GM12878 (cell line): ENCODE measurements at regions not wholly inside any gene's neighbourhood (a gene's known extent, or its start where the extent isn't known, plus 50 kb on each side); places are given as distances from the start of the nearest gene placed in this dataset.

Source experiments
- ATAC-seq: fragments of 200-7000 bp; cut with Tn5 transposase; 3 replicates; pipeline ENCODE4 v1.9.1; 2020; ENCODE audit warnings: mild to moderate bottlenecking, moderate library complexity
- BruUV-seq: library from RNA; stranded (reverse); fragments of 400-500 nt; replicated peaks from 2 replicates; lab custom pipeline; 2021; lab: Mats Ljungman, UMichigan
- CTCF ChIA-PET: fragments of 300-600 bp; sonication (Branson Sonifier 250); formaldehyde crosslinking; extraction: SDS; loops from one replicate; lab custom pipeline; 2021; ENCODE audit warnings: inconsistent platforms; lab: Yijun Ruan, JAX
- POLR2A ChIA-PET: fragments of 350-600 bp; formaldehyde crosslinking; extraction: SDS; loops from one replicate; lab custom pipeline; 2021; ENCODE audit warnings: inconsistent platforms; lab: Charles Lee
- RAD21 ChIA-PET: fragments of 300-600 bp; sonication (Branson Sonifier 250); formaldehyde crosslinking; loops from one replicate; lab custom pipeline; 2023; ENCODE audit warnings: antibody characterized with exemption; ENCODE audit not compliant: unreplicated experiment; lab: Charles Lee
- SMC1A ChIA-PET: fragments of 300-600 bp; sonication (Branson Sonifier 250); formaldehyde crosslinking; loops from one replicate; lab custom pipeline; 2023; ENCODE audit not compliant: unreplicated experiment, uncharacterized antibody; lab: Charles Lee
- DNase-seq: peaks from one replicate; pipeline ENCODE4 v3.0.0-alpha.2; 2011; ENCODE audit warnings: low read depth, low spot score
- FAIRE-seq: peaks from 3 replicates; lab custom pipeline; 2011; peaks lifted over from hg19 to GRCh38; lab: Jason Lieb, UNC
- H2AFZ ChIP-seq: 2 replicates; pipeline ENCODE4 v1.6.0; 2011; ENCODE audit warnings: low read depth, low read length, control low read depth; ENCODE audit not compliant: control insufficient read depth
- H3K27ac ChIP-seq: 2 replicates; pipeline ENCODE4 v1.5.1; 2011; ENCODE audit warnings: control low read depth; ENCODE audit not compliant: control insufficient read depth, insufficient read depth
- H3K27me3 ChIP-seq, 2 experiments: replicated peaks in 1 of 2; 2 replicates each; pipeline versions ENCODE4 v1.6.0 to v1.6.1; 2011; ENCODE audit warnings: low read length in 1 of 2; ENCODE audit not compliant: control insufficient read depth in 2 of 2, insufficient read depth in 2 of 2
- H3K36me3 ChIP-seq, 2 experiments: 2 replicates each; pipeline ENCODE4 v1.5.1; 2011; ENCODE audit warnings: low read length in 1 of 2; ENCODE audit not compliant: control insufficient read depth in 2 of 2, insufficient read depth in 2 of 2
- H3K4me1 ChIP-seq: 2 replicates; pipeline ENCODE4 v1.6.1; 2011; ENCODE audit warnings: mild to moderate bottlenecking, low read length, moderate library complexity, mixed read lengths; ENCODE audit not compliant: control insufficient read depth, insufficient read depth
- H3K4me2 ChIP-seq: 2 replicates; pipeline ENCODE4 v1.6.0; 2011; ENCODE audit warnings: control low read depth; ENCODE audit not compliant: control insufficient read depth, insufficient read depth
- H3K4me3 ChIP-seq: fragments of 200-600 bp; sonication (generic); 2 replicates; pipeline ENCODE4 v1.5.1; 2016
- H3K79me2 ChIP-seq: 2 replicates; pipeline ENCODE4 v1.6.0; 2011; ENCODE audit warnings: low read length; ENCODE audit not compliant: control insufficient read depth, insufficient read depth
- H3K9ac ChIP-seq: 2 replicates; pipeline ENCODE4 v1.8.0; 2011; ENCODE audit warnings: low read length, control low read depth, mixed read lengths; ENCODE audit not compliant: control insufficient read depth, insufficient read depth
- H3K9me3 ChIP-seq: replicated peaks from 3 replicates; pipeline ENCODE4 v1.5.1; 2011; ENCODE audit warnings: mild to moderate bottlenecking, low read length; ENCODE audit not compliant: control insufficient read depth, insufficient read depth
- H4K20me1 ChIP-seq: 2 replicates; pipeline ENCODE4 v1.6.0; 2011; ENCODE audit not compliant: control insufficient read depth, insufficient read depth
- FOXK2 ChIP-seq: fragments of 450-650 bp; IDR thresholded peaks from 2 replicates; pipeline ENCODE4 v1.6.1; 2017; ENCODE audit warnings: mild to moderate bottlenecking, moderate library complexity
- KDM1A ChIP-seq: fragments of 200-600 bp; sonication (generic); IDR thresholded peaks from 2 replicates; pipeline ENCODE4 v1.6.1; 2016; ENCODE audit warnings: borderline replicate concordance
- MEF2A ChIP-seq: IDR thresholded peaks from 2 replicates; pipeline ENCODE4 v1.6.1; 2011; ENCODE audit warnings: low read depth, mild to moderate bottlenecking, low read length, moderate library complexity; ENCODE audit not compliant: insufficient read depth
- NFIC ChIP-seq: IDR thresholded peaks from 2 replicates; pipeline ENCODE4 v1.6.1; 2012; ENCODE audit warnings: low read depth, mild to moderate bottlenecking, inconsistent platforms, low read length, moderate library complexity
- PAX5 ChIP-seq: IDR thresholded peaks from 2 replicates; pipeline ENCODE4 v1.6.1; 2011; ENCODE audit warnings: low read depth, low read length, borderline replicate concordance
- POU2F2 ChIP-seq: IDR thresholded peaks from 3 replicates; pipeline ENCODE4 v1.6.1; 2011; ENCODE audit warnings: low read depth, mild to moderate bottlenecking, low read length, borderline replicate concordance
- SMAD5 ChIP-seq: IDR thresholded peaks from 2 replicates; pipeline ENCODE4 v1.6.1; 2016; ENCODE audit warnings: antibody characterized with exemption, low read depth
- SP1 ChIP-seq: IDR thresholded peaks from one replicate; pipeline ENCODE4 v1.6.1; 2011; ENCODE audit warnings: low read depth, low read length
- STAT1 ChIP-seq: fragments of 450-650 bp; conservative IDR thresholded peaks from 2 replicates; pipeline ENCODE4 v1.6.1; 2014; ENCODE audit warnings: antibody characterized with exemption, mild to moderate bottlenecking
- ZNF384 ChIP-seq: IDR thresholded peaks from 2 replicates; pipeline ENCODE4 v1.6.1; 2012; ENCODE audit warnings: low read depth, mild to moderate bottlenecking, low read length, improper control_type of control experiment, borderline replicate concordance
- WGBS: methylation state at CpG from one replicate; pipeline ENCODE4 v1.1.6; 2016; ENCODE audit warnings: low lambda C conversion rate; ENCODE audit not compliant: insufficient replicate concordance, insufficient coverage; ENCODE audit errors: missing lambda C conversion rate; 5-methylcytosine and 5-hydroxymethylcytosine counted together
- in situ Hi-C: fragments of 300-500 bp; cut with MboI; formaldehyde crosslinking; loops from 9 replicates; pipeline ENCODE4 v1.14.3; 2018; ENCODE audit warnings: mixed read lengths
- intact Hi-C: fragments of 100-400 bp; cut with micrococcal nuclease; formaldehyde crosslinking; loops from one replicate; pipeline ENCODE4 v1.14.2; 2022; ENCODE audit not compliant: unreplicated experiment
- TF ChIP-seq, protein P1 (sequence below): fragments of 450-650 bp; IDR thresholded peaks from 2 replicates; pipeline ENCODE4 v1.6.1; 2017; ENCODE audit warnings: borderline replicate concordance
- TF ChIP-seq, protein P2 (sequence below): IDR thresholded peaks from 2 replicates; pipeline ENCODE4 v1.6.1; 2011; ENCODE audit warnings: borderline replicate concordance, low read depth, mild to moderate bottlenecking, moderate library complexity, mixed read lengths, low read length; ENCODE audit not compliant: insufficient read depth; ENCODE audit errors: extremely low read length
- TF ChIP-seq, protein P3 (sequence below): fragments of 450-650 bp; IDR thresholded peaks from 2 replicates; pipeline ENCODE4 v1.6.1; 2017; ENCODE audit warnings: mild to moderate bottlenecking, moderate library complexity
- TF ChIP-seq, protein P4 (sequence below): IDR thresholded peaks from 2 replicates; pipeline ENCODE4 v1.6.1; 2011; ENCODE audit warnings: low read depth, low read length, improper control_type of control experiment, borderline replicate concordance
- TF ChIP-seq, protein P5 (sequence below): fragments of 450-650 bp; IDR thresholded peaks from 2 replicates; pipeline ENCODE4 v1.6.1; 2016; ENCODE audit warnings: mild to moderate bottlenecking

DNA sequence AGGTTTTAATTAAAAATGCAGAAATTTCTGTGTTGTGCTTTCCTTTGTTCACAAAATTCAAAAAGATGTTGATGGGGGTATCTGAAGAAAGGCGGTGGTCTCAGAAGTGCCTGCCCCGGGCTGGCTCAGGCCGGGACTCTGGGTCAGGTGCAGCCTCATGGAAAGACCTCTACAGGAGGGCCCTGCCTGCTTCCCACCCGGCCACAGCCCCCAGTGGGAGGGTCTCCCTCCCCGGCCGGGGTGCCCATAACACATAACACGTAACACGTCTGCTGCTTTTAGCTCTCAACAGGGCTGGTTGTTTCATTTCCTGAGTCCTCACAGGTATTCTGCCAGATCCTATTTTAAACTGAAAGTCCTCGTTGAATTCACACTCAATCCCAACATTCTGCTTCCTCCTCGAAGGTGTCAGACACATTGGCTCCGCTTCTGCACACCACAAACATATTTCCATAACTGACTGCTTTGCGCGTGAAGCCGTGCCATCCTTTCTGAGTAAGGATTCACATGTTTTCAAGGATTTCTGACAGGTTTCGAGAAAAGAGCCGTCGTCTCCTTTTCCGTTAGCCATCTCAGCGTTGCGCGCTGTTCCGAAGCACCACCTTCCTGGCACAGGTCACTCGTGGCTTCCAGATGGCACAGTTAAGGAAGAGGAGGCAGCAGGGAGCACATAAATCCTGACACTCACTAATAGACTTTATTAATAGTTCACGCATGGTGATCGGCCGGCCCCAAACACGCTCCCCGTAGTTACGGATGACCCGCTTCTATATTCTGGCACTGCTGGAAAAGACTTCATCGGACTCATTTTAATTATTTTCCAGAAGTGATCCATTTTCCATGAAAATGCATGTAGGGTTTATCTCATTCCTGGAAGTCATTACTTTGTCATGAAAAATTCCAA lies 569.3 kb downstream of the BRD1 start:
- H3K27me3 ChIP-seq, result no peaks in the 10 kb centered on the region
- SMC1A ChIA-PET, result no interaction called here
- H3K4me2 ChIP-seq, result no peak overlapping the region
- H4K20me1 ChIP-seq, result no peaks in the 10 kb centered on the region
- in situ Hi-C loops (no loop called here), intact Hi-C loops (no loop called here)
- no peaks in the 10 kb centered on the region for H3K36me3 ChIP-seq
- no peak overlapping the region for H3K27ac ChIP-seq
- POLR2A ChIA-PET, result no interaction called here
- FAIRE-seq (no peak), DNase-seq (no peak), ATAC-seq (no peak)
- no peaks in the 10 kb centered on the region for H3K9me3 ChIP-seq
- H3K4me1 ChIP-seq, result no peaks in the 10 kb centered on the region
- no peaks in the 10 kb centered on the region for H3K79me2 ChIP-seq
- no peak overlapping the region for H3K4me3 ChIP-seq
- CTCF ChIA-PET, result no interaction called here
- WGBS, result 55% methylated on average over 31 of the region's 31 CpGs
- BruUV-seq, result no TSS peak
- RAD21 ChIA-PET, result no interaction called here
- H2AFZ ChIP-seq, result no peak overlapping the region
- H3K9ac ChIP-seq, result no peak overlapping the region
- TF ChIP-seq, protein P1, sequence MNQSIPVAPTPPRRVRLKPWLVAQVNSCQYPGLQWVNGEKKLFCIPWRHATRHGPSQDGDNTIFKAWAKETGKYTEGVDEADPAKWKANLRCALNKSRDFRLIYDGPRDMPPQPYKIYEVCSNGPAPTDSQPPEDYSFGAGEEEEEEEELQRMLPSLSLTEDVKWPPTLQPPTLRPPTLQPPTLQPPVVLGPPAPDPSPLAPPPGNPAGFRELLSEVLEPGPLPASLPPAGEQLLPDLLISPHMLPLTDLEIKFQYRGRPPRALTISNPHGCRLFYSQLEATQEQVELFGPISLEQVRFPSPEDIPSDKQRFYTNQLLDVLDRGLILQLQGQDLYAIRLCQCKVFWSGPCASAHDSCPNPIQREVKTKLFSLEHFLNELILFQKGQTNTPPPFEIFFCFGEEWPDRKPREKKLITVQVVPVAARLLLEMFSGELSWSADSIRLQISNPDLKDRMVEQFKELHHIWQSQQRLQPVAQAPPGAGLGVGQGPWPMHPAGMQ, result no peak
- TF ChIP-seq ZNF384 (no peak), SP1 (no peak), PAX5 (no peak), NFIC (no peak), MEF2A (no peak), KDM1A (no peak), POU2F2 (no peak), FOXK2 (no peak), STAT1 (no peak), SMAD5 (no peak)
- TF ChIP-seq, protein P2, sequence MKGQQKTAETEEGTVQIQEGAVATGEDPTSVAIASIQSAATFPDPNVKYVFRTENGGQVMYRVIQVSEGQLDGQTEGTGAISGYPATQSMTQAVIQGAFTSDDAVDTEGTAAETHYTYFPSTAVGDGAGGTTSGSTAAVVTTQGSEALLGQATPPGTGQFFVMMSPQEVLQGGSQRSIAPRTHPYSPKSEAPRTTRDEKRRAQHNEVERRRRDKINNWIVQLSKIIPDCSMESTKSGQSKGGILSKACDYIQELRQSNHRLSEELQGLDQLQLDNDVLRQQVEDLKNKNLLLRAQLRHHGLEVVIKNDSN, result no peak
- TF ChIP-seq, protein P3, sequence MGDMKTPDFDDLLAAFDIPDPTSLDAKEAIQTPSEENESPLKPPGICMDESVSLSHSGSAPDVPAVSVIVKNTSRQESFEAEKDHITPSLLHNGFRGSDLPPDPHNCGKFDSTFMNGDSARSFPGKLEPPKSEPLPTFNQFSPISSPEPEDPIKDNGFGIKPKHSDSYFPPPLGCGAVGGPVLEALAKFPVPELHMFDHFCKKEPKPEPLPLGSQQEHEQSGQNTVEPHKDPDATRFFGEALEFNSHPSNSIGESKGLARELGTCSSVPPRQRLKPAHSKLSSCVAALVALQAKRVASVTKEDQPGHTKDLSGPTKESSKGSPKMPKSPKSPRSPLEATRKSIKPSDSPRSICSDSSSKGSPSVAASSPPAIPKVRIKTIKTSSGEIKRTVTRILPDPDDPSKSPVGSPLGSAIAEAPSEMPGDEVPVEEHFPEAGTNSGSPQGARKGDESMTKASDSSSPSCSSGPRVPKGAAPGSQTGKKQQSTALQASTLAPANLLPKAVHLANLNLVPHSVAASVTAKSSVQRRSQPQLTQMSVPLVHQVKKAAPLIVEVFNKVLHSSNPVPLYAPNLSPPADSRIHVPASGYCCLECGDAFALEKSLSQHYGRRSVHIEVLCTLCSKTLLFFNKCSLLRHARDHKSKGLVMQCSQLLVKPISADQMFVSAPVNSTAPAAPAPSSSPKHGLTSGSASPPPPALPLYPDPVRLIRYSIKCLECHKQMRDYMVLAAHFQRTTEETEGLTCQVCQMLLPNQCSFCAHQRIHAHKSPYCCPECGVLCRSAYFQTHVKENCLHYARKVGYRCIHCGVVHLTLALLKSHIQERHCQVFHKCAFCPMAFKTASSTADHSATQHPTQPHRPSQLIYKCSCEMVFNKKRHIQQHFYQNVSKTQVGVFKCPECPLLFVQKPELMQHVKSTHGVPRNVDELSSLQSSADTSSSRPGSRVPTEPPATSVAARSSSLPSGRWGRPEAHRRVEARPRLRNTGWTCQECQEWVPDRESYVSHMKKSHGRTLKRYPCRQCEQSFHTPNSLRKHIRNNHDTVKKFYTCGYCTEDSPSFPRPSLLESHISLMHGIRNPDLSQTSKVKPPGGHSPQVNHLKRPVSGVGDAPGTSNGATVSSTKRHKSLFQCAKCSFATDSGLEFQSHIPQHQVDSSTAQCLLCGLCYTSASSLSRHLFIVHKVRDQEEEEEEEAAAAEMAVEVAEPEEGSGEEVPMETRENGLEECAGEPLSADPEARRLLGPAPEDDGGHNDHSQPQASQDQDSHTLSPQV, result no peak
- TF ChIP-seq, protein P4, sequence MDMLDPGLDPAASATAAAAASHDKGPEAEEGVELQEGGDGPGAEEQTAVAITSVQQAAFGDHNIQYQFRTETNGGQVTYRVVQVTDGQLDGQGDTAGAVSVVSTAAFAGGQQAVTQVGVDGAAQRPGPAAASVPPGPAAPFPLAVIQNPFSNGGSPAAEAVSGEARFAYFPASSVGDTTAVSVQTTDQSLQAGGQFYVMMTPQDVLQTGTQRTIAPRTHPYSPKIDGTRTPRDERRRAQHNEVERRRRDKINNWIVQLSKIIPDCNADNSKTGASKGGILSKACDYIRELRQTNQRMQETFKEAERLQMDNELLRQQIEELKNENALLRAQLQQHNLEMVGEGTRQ, result no peak
- TF ChIP-seq, protein P5, sequence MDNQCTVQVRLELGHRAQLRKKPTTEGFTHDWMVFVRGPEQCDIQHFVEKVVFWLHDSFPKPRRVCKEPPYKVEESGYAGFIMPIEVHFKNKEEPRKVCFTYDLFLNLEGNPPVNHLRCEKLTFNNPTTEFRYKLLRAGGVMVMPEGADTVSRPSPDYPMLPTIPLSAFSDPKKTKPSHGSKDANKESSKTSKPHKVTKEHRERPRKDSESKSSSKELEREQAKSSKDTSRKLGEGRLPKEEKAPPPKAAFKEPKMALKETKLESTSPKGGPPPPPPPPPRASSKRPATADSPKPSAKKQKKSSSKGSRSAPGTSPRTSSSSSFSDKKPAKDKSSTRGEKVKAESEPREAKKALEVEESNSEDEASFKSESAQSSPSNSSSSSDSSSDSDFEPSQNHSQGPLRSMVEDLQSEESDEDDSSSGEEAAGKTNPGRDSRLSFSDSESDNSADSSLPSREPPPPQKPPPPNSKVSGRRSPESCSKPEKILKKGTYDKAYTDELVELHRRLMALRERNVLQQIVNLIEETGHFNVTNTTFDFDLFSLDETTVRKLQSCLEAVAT, result no peak
